ENCODE measurements at regions not wholly inside any gene's neighbourhood (a gene's known extent, or its start where the extent isn't known, plus 50 kb on each side); places are given as distances from the start of the nearest gene placed in this dataset.

- H2AFZ ChIP-seq (ENCODE audit: low read length), result no peak overlapping the region
- H3K23ac ChIP-seq (ENCODE audit: insufficient read length, low read depth, low read length), result no peak overlapping the region
- H3K9me3 ChIP-seq (ENCODE audit: control insufficient read depth, low read depth, low read length), result peaks cover under 1% of the 10 kb centered on the region
- H3K56ac ChIP-seq (ENCODE audit: insufficient read length, low read depth, low read length), result no peak overlapping the region
- H3K23me2 ChIP-seq (ENCODE audit: insufficient read length, low read depth, low read length, poor library complexity, severe bottlenecking), result no peaks in the 10 kb centered on the region
- H4K20me1 ChIP-seq (ENCODE audit: control insufficient read depth, insufficient read depth, insufficient read length), result no peaks in the 10 kb centered on the region
- no peak overlapping the region for H2BK5ac ChIP-seq (ENCODE audit: insufficient read length, low read length)
- H3K27ac ChIP-seq (ENCODE audit: insufficient read length, low read depth, low read length), result no peak overlapping the region
- H2AK5ac ChIP-seq (ENCODE audit: insufficient read length, low read length), result no peak overlapping the region
- H2BK120ac ChIP-seq (ENCODE audit: low read depth, low read length, poor library complexity, severe bottlenecking), result no peak overlapping the region
- no peak overlapping the region for H3K27ac Mint-ChIP-seq
- peaks cover 0 to 8% (median 7%) of the 10 kb centered on the region in 3 experiments; a peak in 5 of 7 replicates for H3K36me3 Mint-ChIP-seq (ENCODE audit: insufficient read depth in 1 of 3, low read depth in 3 of 3)
- no peak overlapping the region for H3T11ph ChIP-seq (ENCODE audit: low read length)
- no peak overlapping the region for H3K18ac ChIP-seq (ENCODE audit: insufficient read length, low read depth, low read length)
- no peak overlapping the region for H3K14ac ChIP-seq (ENCODE audit: insufficient read depth, low read length)
- H3K79me2 ChIP-seq (ENCODE audit: insufficient read depth, low read length), result no peaks in the 10 kb centered on the region
- no peak overlapping the region for H2BK20ac ChIP-seq (ENCODE audit: low read depth, low read length, poor library complexity, severe bottlenecking)
- no peak for TF ChIP-seq CTCF (conservative IDR thresholded peaks at IDR 0.05)
- no peak overlapping the region for H4K5ac ChIP-seq (ENCODE audit: insufficient read length, low read depth, low read length)
- H4K91ac ChIP-seq (ENCODE audit: insufficient read length, low read depth, low read length), result no peak overlapping the region
- H3K4me3 Mint-ChIP-seq, result no peak overlapping the region
- no peak overlapping the region for H3K4ac ChIP-seq (ENCODE audit: low read depth, low read length)
- H2BK15ac ChIP-seq (ENCODE audit: low read depth, low read length), result no peak overlapping the region
- no peaks in the 10 kb centered on the region for H3K4me1 ChIP-seq (ENCODE audit: insufficient read depth, low read length)
- H3K9ac ChIP-seq (ENCODE audit: extremely low read depth, insufficient read length, low read length), result no peak overlapping the region
- H3K4me2 ChIP-seq (ENCODE audit: insufficient read depth, insufficient read length, low read length), result no peak overlapping the region
- no peak for DNase-seq
- H3K79me1 ChIP-seq (ENCODE audit: insufficient read depth, low read depth, low read length, poor library complexity, severe bottlenecking), result no peaks in the 10 kb centered on the region
- no peak overlapping the region for H2BK12ac ChIP-seq (ENCODE audit: insufficient read length, low read depth, low read length)
- H4K8ac ChIP-seq (replicated peaks; ENCODE audit: insufficient read length, low read depth, low read length), result no peak overlapping the region
- no peaks in the 10 kb centered on the region for H3K4me1 Mint-ChIP-seq
- H3K9me3 Mint-ChIP-seq, result peaks cover 13 to 18% of the 10 kb centered on the region in 2 experiments
- no CpG with 5 or more reads among the region's 3 CpGs for WGBS (ENCODE audit: extremely low coverage, insufficient read length, low lambda C conversion rate)
- H3K27me3 Mint-ChIP-seq (ENCODE audit: low read depth), result no peaks in the 10 kb centered on the region
- no peaks in the 10 kb centered on the region for H3K27me3 ChIP-seq (ENCODE audit: insufficient read depth, low read length)
Observed at GRCh38 chr12:18168016-18168415, 78.0 kb upstream of the RERGL start.

Data from H9 (cell line).